ENCODE measurements at regions not wholly inside any gene's neighbourhood (a gene's known extent, or its start where the extent isn't known, plus 50 kb on each side); places are given as distances from the start of the nearest gene placed in this dataset.
"Not testable (repeated sequence)": the region's sequence is repeated elsewhere in the genome, so short reads cannot be mapped to it uniquely, and the experiment has no call there.

- not testable (repeated sequence) for H3K36me3 ChIP-seq (ENCODE audit: control insufficient read depth, insufficient read depth, low read length); H3K4me3 ChIP-seq (replicated peaks; ENCODE audit: low read depth, low read length)
These were observed 56.3 kb upstream of the KRTAP5-11 start for GRCh38 chr11:71638801-71639519.

GRCh38 chr11:71639520-71639849 lies 56.8 kb upstream of the KRTAP5-11 start:
- DNase-seq (ENCODE audit: extremely low read depth, insufficient read length); H3K36me3 ChIP-seq (ENCODE audit: control insufficient read depth, insufficient read depth, low read length); H3K4me3 ChIP-seq (replicated peaks; ENCODE audit: low read depth, low read length); H3K27me3 ChIP-seq (replicated peaks; ENCODE audit: control insufficient read depth, insufficient read depth, low read length): not testable (repeated sequence)

More at GRCh38 chr11:71638801-71639519, 56.3 kb upstream of the KRTAP5-11 start:
- DNase-seq (ENCODE audit: extremely low read depth, insufficient read length): peak; percentile 33
- not testable (repeated sequence) for H3K27me3 ChIP-seq (replicated peaks; ENCODE audit: control insufficient read depth, insufficient read depth, low read length)
- TF ChIP-seq CTCF (IDR thresholded peaks at IDR 0.05; ENCODE audit: insufficient read depth, low read length, poor library complexity, severe bottlenecking): peak; percentile 12

- H3K36me3 ChIP-seq (ENCODE audit: control insufficient read depth, insufficient read depth, low read length); H3K27me3 ChIP-seq (replicated peaks; ENCODE audit: control insufficient read depth, insufficient read depth, low read length); H3K4me3 ChIP-seq (replicated peaks; ENCODE audit: low read depth, low read length); DNase-seq (ENCODE audit: extremely low read depth, insufficient read length): not testable (repeated sequence)
These were observed 57.2 kb upstream of the KRTAP5-11 start for GRCh38 chr11:71639916-71640315.

GRCh38 chr11:71647078-71647477 lies 64.4 kb upstream of the KRTAP5-11 start:
- H3K4me3 ChIP-seq (replicated peaks; ENCODE audit: low read depth, low read length); DNase-seq (ENCODE audit: extremely low read depth, insufficient read length); H3K27me3 ChIP-seq (replicated peaks; ENCODE audit: control insufficient read depth, insufficient read depth, low read length); H3K36me3 ChIP-seq (ENCODE audit: control insufficient read depth, insufficient read depth, low read length): not testable (repeated sequence)

- not testable (repeated sequence) for H3K27me3 ChIP-seq (replicated peaks; ENCODE audit: control insufficient read depth, insufficient read depth, low read length); H3K36me3 ChIP-seq (ENCODE audit: control insufficient read depth, insufficient read depth, low read length); H3K4me3 ChIP-seq (replicated peaks; ENCODE audit: low read depth, low read length)
- DNase-seq (ENCODE audit: extremely low read depth, insufficient read length): peak; percentile 25
These were observed 70.3 kb upstream of the KRTAP5-11 start for GRCh38 chr11:71652998-71653397.

- not testable (repeated sequence) for H3K36me3 ChIP-seq (ENCODE audit: control insufficient read depth, insufficient read depth, low read length); H3K27me3 ChIP-seq (replicated peaks; ENCODE audit: control insufficient read depth, insufficient read depth, low read length); DNase-seq (ENCODE audit: extremely low read depth, insufficient read length); H3K4me3 ChIP-seq (replicated peaks; ENCODE audit: low read depth, low read length)
These were observed 71.7 kb upstream of the KRTAP5-11 start for GRCh38 chr11:71654423-71654822.

GRCh38 chr11:71655041-71655440 lies 72.4 kb upstream of the KRTAP5-11 start:
- not testable (repeated sequence) for DNase-seq (ENCODE audit: extremely low read depth, insufficient read length); H3K36me3 ChIP-seq (ENCODE audit: control insufficient read depth, insufficient read depth, low read length); H3K4me3 ChIP-seq (replicated peaks; ENCODE audit: low read depth, low read length); H3K27me3 ChIP-seq (replicated peaks; ENCODE audit: control insufficient read depth, insufficient read depth, low read length)

GRCh38 chr11:71656513-71656912 lies 73.8 kb upstream of the KRTAP5-11 start:
- DNase-seq (ENCODE audit: extremely low read depth, insufficient read length); H3K36me3 ChIP-seq (ENCODE audit: control insufficient read depth, insufficient read depth, low read length); H3K27me3 ChIP-seq (replicated peaks; ENCODE audit: control insufficient read depth, insufficient read depth, low read length); H3K4me3 ChIP-seq (replicated peaks; ENCODE audit: low read depth, low read length): not testable (repeated sequence)

- not testable (repeated sequence) for H3K27me3 ChIP-seq (replicated peaks; ENCODE audit: control insufficient read depth, insufficient read depth, low read length); H3K4me3 ChIP-seq (replicated peaks; ENCODE audit: low read depth, low read length); H3K36me3 ChIP-seq (ENCODE audit: control insufficient read depth, insufficient read depth, low read length); DNase-seq (ENCODE audit: extremely low read depth, insufficient read length)
These were observed 82.3 kb upstream of the KRTAP5-11 start for GRCh38 chr11:71664941-71665340.

GRCh38 chr11:71698110-71698509 lies 115.4 kb upstream of the KRTAP5-11 start:
- not testable (repeated sequence) for H3K27me3 ChIP-seq (replicated peaks; ENCODE audit: control insufficient read depth, insufficient read depth, low read length); H3K4me3 ChIP-seq (replicated peaks; ENCODE audit: low read depth, low read length); DNase-seq (ENCODE audit: extremely low read depth, insufficient read length); H3K36me3 ChIP-seq (ENCODE audit: control insufficient read depth, insufficient read depth, low read length)

All from GM06990 (cell line).